Upper lobe of left lung (tissue), 6 donors: ENCODE measurements at regions not wholly inside any gene's neighbourhood (a gene's known extent, or its start where the extent isn't known, plus 50 kb on each side); places are given as distances from the start of the nearest gene placed in this dataset.

ENCODE experiments used
- ATAC-seq, 2 donors: fragments of 200-7000 bp; cut with Tn5 transposase; one replicate each; pipeline ENCODE4 v1.9.1; 2022; ENCODE audit warnings: mild to moderate bottlenecking in 2 of 2, moderate library complexity in 2 of 2; ENCODE audit not compliant: low FRiP score in 2 of 2
- DNase-seq, 2 donors: peaks; one replicate each; pipeline ENCODE4 v3.0.0-alpha.2; 2019 to 2020
- H3K27ac ChIP-seq, 4 donors: fragments of 200-600 bp; sonication (generic); one replicate each; pipeline ENCODE4 v1.5.1; 2016 to 2019
- H3K27me3 ChIP-seq, 4 donors: fragments of 200-600 bp; sonication (generic); one replicate each; pipeline ENCODE4 v1.5.1; 2017 to 2019
- H3K36me3 ChIP-seq, 4 donors: fragments of 200-600 bp; sonication (generic); one replicate each; pipeline ENCODE4 v1.5.1; 2016 to 2019
- H3K4me1 ChIP-seq, 4 donors: fragments of 200-600 bp; sonication (generic); one replicate each; pipeline ENCODE4 v1.5.1; 2018 to 2019
- H3K4me3 ChIP-seq, 4 donors: fragments of 200-600 bp; sonication (generic); one replicate each; pipeline ENCODE4 v1.5.1; 2017 to 2019; ENCODE audit warnings: mild to moderate bottlenecking in 2 of 4, moderate library complexity in 1 of 4
- H3K9me3 ChIP-seq, 4 donors: fragments of 200-600 bp; sonication (generic); one replicate each; pipeline ENCODE4 v1.5.1; 2018 to 2019
- EP300 ChIP-seq, 4 donors: sonication (generic); formaldehyde crosslinking; IDR thresholded peaks; one replicate each; pipeline ENCODE4 v1.5.1; 2017; ENCODE audit warnings: antibody characterized with exemption in 4 of 4, control low read depth in 2 of 4
- POLR2A ChIP-seq, 4 donors: fragments of 450-650 bp; IDR thresholded peaks; one replicate each; pipeline ENCODE4 v1.5.1; 2016 to 2017; ENCODE audit warnings: antibody characterized with exemption in 4 of 4, mild to moderate bottlenecking in 2 of 4
- POLR2AphosphoS5 ChIP-seq, 2 donors: sonication (generic); formaldehyde crosslinking; IDR thresholded peaks; one replicate each; pipeline ENCODE4 v1.5.1; 2017; ENCODE audit warnings: antibody characterized with exemption in 2 of 2
- WGBS, 2 donors: methylation state at CpG; one replicate each; pipeline ENCODE4 v1.1.5; 2017 to 2018; 5-methylcytosine and 5-hydroxymethylcytosine counted together
- TF ChIP-seq, protein P1 (sequence below), 6 experiments: fragments of 450-650 bp in 4 of 6; fragments of 200-600 bp in 2 of 6; sonication (generic) in 2 of 6; IDR thresholded peaks; one replicate each; pipeline ENCODE4 v1.5.1; 2016 to 2019; ENCODE audit warnings: antibody characterized with exemption in 6 of 6
- donor health status: DM: no; HTN: no; CAD: no; lungs with moderate emphysema.
- donor health status: DM: no; HTN: yes; CAD: no; lungs with severe emphysema.

GRCh38 chr20:50287512-50287911, 96.9 kb downstream of the CEBPB start:
- no peak overlapping the region for H3K4me3 ChIP-seq
- no peaks in the 10 kb centered on the region for H3K9me3 ChIP-seq
- H3K36me3 ChIP-seq: no peaks in the 10 kb centered on the region
- ATAC-seq (no peak), DNase-seq (no peak)
- H3K4me1 ChIP-seq: peaks cover 35 to 47% (median 42%) of the 10 kb centered on the region in 4 donors
- TF ChIP-seq, protein P1, sequence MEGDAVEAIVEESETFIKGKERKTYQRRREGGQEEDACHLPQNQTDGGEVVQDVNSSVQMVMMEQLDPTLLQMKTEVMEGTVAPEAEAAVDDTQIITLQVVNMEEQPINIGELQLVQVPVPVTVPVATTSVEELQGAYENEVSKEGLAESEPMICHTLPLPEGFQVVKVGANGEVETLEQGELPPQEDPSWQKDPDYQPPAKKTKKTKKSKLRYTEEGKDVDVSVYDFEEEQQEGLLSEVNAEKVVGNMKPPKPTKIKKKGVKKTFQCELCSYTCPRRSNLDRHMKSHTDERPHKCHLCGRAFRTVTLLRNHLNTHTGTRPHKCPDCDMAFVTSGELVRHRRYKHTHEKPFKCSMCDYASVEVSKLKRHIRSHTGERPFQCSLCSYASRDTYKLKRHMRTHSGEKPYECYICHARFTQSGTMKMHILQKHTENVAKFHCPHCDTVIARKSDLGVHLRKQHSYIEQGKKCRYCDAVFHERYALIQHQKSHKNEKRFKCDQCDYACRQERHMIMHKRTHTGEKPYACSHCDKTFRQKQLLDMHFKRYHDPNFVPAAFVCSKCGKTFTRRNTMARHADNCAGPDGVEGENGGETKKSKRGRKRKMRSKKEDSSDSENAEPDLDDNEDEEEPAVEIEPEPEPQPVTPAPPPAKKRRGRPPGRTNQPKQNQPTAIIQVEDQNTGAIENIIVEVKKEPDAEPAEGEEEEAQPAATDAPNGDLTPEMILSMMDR (IDR thresholded peaks at IDR 0.05): no peak
- TF ChIP-seq POLR2A (IDR thresholded peaks at IDR 0.05) (no peak), EP300 (IDR thresholded peaks at IDR 0.05) (no peak), POLR2AphosphoS5 (IDR thresholded peaks at IDR 0.05) (no peak)
- whole genome bisulfite sequencing, 2 donors: 88 to 96% methylated on average over 4 of the region's 4 CpGs
- H3K27ac ChIP-seq: no peak overlapping the region
- H3K27me3 ChIP-seq: no peaks in the 10 kb centered on the region

DNA sequence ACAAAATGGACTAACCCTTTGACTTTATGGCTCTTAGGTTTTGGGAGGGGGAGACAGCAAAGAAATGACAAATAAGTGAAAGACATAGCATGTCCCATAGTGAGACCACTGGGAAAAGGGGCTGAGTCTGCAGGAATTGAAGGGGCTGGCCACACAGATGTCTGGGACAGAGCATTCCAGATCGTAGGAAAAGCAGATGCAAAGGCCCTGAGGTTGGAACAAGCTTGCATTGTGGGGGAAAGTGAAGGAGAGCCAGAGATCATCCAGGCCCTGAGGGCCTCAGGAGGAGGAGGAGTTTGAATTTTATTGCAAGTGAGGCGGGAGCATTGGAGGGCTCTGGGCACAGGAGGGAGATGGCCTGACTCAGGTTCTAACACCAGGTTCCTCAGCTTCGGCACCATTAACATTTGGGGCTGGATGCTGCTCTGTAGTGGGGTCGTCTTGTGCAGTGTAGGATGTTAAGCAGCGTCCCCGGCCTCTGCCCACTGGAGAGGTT, 97.5 kb downstream of the CEBPB start:
- H3K27ac ChIP-seq: no peak overlapping the region
- H3K4me1 ChIP-seq: peaks cover 39 to 53% (median 47%) of the 10 kb centered on the region in 4 donors
- H3K4me3 ChIP-seq: no peak overlapping the region
- H3K36me3 ChIP-seq: no peaks in the 10 kb centered on the region
- no peaks in the 10 kb centered on the region for H3K9me3 ChIP-seq
- DNase-seq (no peak), ATAC-seq (no peak)
- 92 to 96% methylated on average over 4 to 6 of the region's 6 CpGs for WGBS, 2 donors
- TF ChIP-seq EP300 (IDR thresholded peaks at IDR 0.05) (no peak), POLR2A (IDR thresholded peaks at IDR 0.05) (no peak), POLR2AphosphoS5 (IDR thresholded peaks at IDR 0.05) (no peak)
- TF ChIP-seq, protein P1 (IDR thresholded peaks at IDR 0.05): no peak
- no peaks in the 10 kb centered on the region for H3K27me3 ChIP-seq

DNA sequence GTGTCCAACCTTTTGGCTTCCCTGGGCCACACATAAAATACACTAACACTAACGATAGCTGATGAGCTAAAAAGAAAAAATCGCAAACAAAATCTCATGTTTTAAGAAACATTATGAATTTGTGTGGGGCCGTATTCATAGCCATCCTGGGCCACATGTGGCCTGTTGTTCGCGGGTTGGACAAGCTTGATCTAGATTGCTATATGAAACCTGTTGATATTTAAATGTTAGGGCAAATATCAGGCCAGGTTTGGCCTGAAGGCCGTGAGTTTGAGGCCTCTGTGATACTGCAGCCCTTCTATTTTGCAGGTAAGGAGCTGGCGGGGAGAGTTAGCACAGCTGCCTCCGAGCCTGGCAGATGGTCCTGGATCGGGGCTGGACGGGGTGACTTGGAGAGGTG, 99.0 kb downstream of the CEBPB start:
- ATAC-seq: no peak
- Histone ChIP-seq H3K36me3 (no peaks in the 10 kb centered on the region), H3K27me3 (no peaks in the 10 kb centered on the region), H3K4me1 (peaks cover 25 to 41% (median 36%) of the 10 kb centered on the region in 4 donors), H3K27ac (peak overlapping the region in 1 of 4 donors; percentile 12), H3K4me3 (no peak overlapping the region), H3K9me3 (no peaks in the 10 kb centered on the region)
- TF ChIP-seq, protein P1 (IDR thresholded peaks at IDR 0.05): no peak
- TF ChIP-seq POLR2A (IDR thresholded peaks at IDR 0.05) (no peak), EP300 (IDR thresholded peaks at IDR 0.05) (no peak), POLR2AphosphoS5 (IDR thresholded peaks at IDR 0.05) (no peak)
- DNase-seq: no peak
- WGBS, 2 donors: 96% methylated on average over 10 of the region's 10 CpGs

- Histone ChIP-seq H3K4me1 (peaks cover 20 to 37% (median 32%) of the 10 kb centered on the region in 4 donors), H3K36me3 (no peaks in the 10 kb centered on the region), H3K27ac (peak overlapping the region in 1 of 4 donors; percentile 12), H3K4me3 (no peak overlapping the region), H3K27me3 (no peaks in the 10 kb centered on the region), H3K9me3 (no peaks in the 10 kb centered on the region)
- 78 to 88% methylated on average over 12 of the region's 12 CpGs for WGBS, 2 donors
- DNase-seq (no peak), ATAC-seq (no peak)
- no peak for TF ChIP-seq EP300 (IDR thresholded peaks at IDR 0.05)
- TF ChIP-seq POLR2AphosphoS5 (IDR thresholded peaks at IDR 0.05): no peak
- TF ChIP-seq, protein P1 (IDR thresholded peaks at IDR 0.05): no peak
- no peak for TF ChIP-seq POLR2A (IDR thresholded peaks at IDR 0.05)
Observed at GRCh38 chr20:50290112-50290511, 99.5 kb downstream of the CEBPB start.

DNA sequence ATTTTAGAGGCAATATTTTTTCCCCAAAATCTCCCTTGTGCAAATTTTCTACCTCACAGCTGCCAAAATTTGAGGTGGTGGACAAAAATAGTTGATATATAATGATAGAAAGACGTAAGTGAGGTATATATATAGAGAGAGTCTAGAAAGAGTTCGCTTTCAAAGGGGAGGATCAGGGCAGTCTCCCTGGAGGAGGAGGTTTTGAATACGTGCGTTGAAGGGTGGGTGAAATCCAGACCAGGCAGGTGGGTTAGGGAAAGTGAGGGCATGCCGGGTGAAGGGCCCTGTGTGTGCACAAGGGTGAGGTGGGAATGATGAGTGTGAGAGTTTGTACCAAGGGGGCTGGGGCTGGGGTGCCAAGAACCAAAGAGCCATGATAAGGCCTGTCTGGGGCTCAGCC, 100.2 kb downstream of the CEBPB start:
- H3K27me3 ChIP-seq: no peaks in the 10 kb centered on the region
- peak overlapping the region in 2 of 4 donors; percentile 69 to 87 for H3K27ac ChIP-seq
- 80 to 81% methylated on average over 5 of the region's 5 CpGs for WGBS, 2 donors
- ATAC-seq (no peak), DNase-seq (no peak)
- no peaks in the 10 kb centered on the region for H3K9me3 ChIP-seq
- peaks cover 18 to 32% (median 28%) of the 10 kb centered on the region in 4 donors for H3K4me1 ChIP-seq
- TF ChIP-seq POLR2AphosphoS5 (IDR thresholded peaks at IDR 0.05) (no peak), EP300 (IDR thresholded peaks at IDR 0.05) (no peak), POLR2A (IDR thresholded peaks at IDR 0.05) (no peak)
- TF ChIP-seq, protein P1 (IDR thresholded peaks at IDR 0.05): no peak
- no peaks in the 10 kb centered on the region for H3K36me3 ChIP-seq
- H3K4me3 ChIP-seq: no peak overlapping the region
